ENCODE measurements at regions not wholly inside any gene's neighbourhood (a gene's known extent, or its start where the extent isn't known, plus 50 kb on each side); places are given as distances from the start of the nearest gene placed in this dataset.

- Histone ChIP-seq H3K79me2 (ENCODE audit: insufficient read depth, low read length) (no peaks in the 10 kb centered on the region), H2AFZ (ENCODE audit: low read depth, low read length, poor library complexity, severe bottlenecking) (no peak overlapping the region), H3K36me3 (ENCODE audit: control insufficient read depth in 1 of 2, insufficient read depth in 2 of 2, low read length in 2 of 2) (no peaks in the 10 kb centered on the region), H3K9ac (ENCODE audit: low read length) (no peak overlapping the region), H3K27me3 (ENCODE audit: insufficient read depth, low read length) (0 out of 2 replicates have a peak, but pooled peaks cover 32% of the 10 kb centered on the region), H3K4me1 (ENCODE audit: control insufficient read depth in 1 of 2, insufficient read depth in 2 of 2, low read length in 2 of 2) (no peaks in the 10 kb centered on the region), H3K9me2 (ENCODE audit: insufficient read depth) (no peaks in the 10 kb centered on the region), H3K9me3 (ENCODE audit: control insufficient read depth in 1 of 2, insufficient read depth in 1 of 2, low read depth in 1 of 2, low read length in 2 of 2) (no peaks in the 10 kb centered on the region), H3K4me2 (ENCODE audit: low read length) (no peak overlapping the region), H3K27ac (ENCODE audit: low read depth, low read length) (no peak overlapping the region), H3K4me3 (replicated peaks in 1 of 2; ENCODE audit: low read depth in 1 of 2, low read length in 2 of 2) (no peak overlapping the region), H4K20me1 (ENCODE audit: insufficient read depth) (no peaks in the 10 kb centered on the region)
- ChIA-PET RAD21 (ENCODE audit: low non-redundant PET in 1 of 2, low total read pairs in 2 of 2, uncharacterized antibody in 2 of 2, unreplicated experiment in 2 of 2) (no interaction called here), POLR2A (no interaction called here), CTCF (interaction anchor here (1.5 to 1.6 kb wide), 2 partner anchors 10 to 13 kb away, joined by 4 to 12 read pairs; no protein-coding TSS in a partner anchor)
- DNase-seq (ENCODE audit: low read depth, low spot score) (no peak), ATAC-seq (no peak)
- no TSS peak for BruUV-seq (replicated peaks)
- intact Hi-C loops (cut with micrococcal nuclease), result no loop called here
- no peak for TF ChIP-seq EZH2 (IDR thresholded peaks at IDR 0.05)
- TF ChIP-seq CBX3 (IDR thresholded peaks at IDR 0.05; ENCODE audit: low read depth), result no peak
- TF ChIP-seq SIN3A (IDR thresholded peaks at IDR 0.05; ENCODE audit: low read depth), result no peak
- TF ChIP-seq ATF3 (IDR thresholded peaks at IDR 0.05), result no peak
- TF ChIP-seq ZFX (IDR thresholded peaks at IDR 0.05), result no peak
- no peak for TF ChIP-seq ZBTB33 (IDR thresholded peaks at IDR 0.05; ENCODE audit: extremely low read depth, insufficient replicate concordance, low read length)
- TF ChIP-seq SRF (IDR thresholded peaks at IDR 0.05; ENCODE audit: low read depth), result no peak
- no peak for TF ChIP-seq CTCF (IDR thresholded peaks at IDR 0.05 in 2 of 3, conservative IDR thresholded peaks at IDR 0.05 in 1 of 3; ENCODE audit: borderline replicate concordance in 1 of 3, insufficient read depth in 1 of 3, low read depth in 2 of 3, low read length in 2 of 3)
- TF ChIP-seq CEBPB (IDR thresholded peaks at IDR 0.05; ENCODE audit: low read depth), result no peak
- no peak for TF ChIP-seq EGR1 (IDR thresholded peaks at IDR 0.05; ENCODE audit: low read depth)
- no peak for TF ChIP-seq ZNF274 (IDR thresholded peaks at IDR 0.05; ENCODE audit: low read depth, low read length)
- no peak for TF ChIP-seq JUND (IDR thresholded peaks at IDR 0.05)
- no peak for TF ChIP-seq SP1 (IDR thresholded peaks at IDR 0.05; ENCODE audit: low read depth)
- TF ChIP-seq RAD21 (IDR thresholded peaks at IDR 0.05; ENCODE audit: low read depth), result no peak
- TF ChIP-seq POLR2AphosphoS5 (IDR thresholded peaks at IDR 0.05; ENCODE audit: low read depth, low read length), result no peak
- no peak for TF ChIP-seq EZH2phosphoT487 (IDR thresholded peaks at IDR 0.05; ENCODE audit: borderline replicate concordance)
These were observed 87.3 kb upstream of the ANKRD34C start for GRCh38 chr15:79195239-79195638.
